ENCODE measurements at regions not wholly inside any gene's neighbourhood (a gene's known extent, or its start where the extent isn't known, plus 50 kb on each side); places are given as distances from the start of the nearest gene placed in this dataset.

DNA sequence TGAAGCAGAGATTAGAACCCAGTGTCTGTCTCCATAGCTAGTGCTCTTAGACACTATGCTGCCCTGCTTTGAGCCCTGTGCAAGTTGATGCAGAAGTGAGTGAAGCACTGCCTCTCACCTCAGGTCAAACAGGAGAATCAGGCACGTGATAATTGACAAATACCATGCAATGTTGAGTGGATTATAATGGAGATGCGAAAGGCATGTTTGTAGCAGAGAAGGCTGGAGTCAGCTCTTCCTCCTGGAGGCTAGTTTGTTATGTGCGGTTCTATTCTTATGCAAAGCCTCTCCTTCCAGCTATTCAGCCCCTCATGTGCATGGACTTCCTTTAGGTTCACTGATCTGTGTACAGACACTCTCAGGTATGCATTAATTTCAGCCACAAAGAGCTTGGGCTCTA lies 108.5 kb downstream of the MANEA start:
- no peaks in the 10 kb centered on the region for H3K9me3 Mint-ChIP-seq
- no peak for DNase-seq
- peak overlapping the region; percentile 22 for H3K27ac Mint-ChIP-seq

GRCh38 chr6:95686272-95686671 lies 108.9 kb downstream of the MANEA start:
- Mint-ChIP-seq H3K36me3 (ENCODE audit: low read depth) (no peaks in the 10 kb centered on the region), H3K27ac (no peak overlapping the region), H3K9me3 (no peaks in the 10 kb centered on the region), H3K27me3 (ENCODE audit: low read depth, poor library complexity) (peaks cover 4% of the 10 kb centered on the region), H3K4me1 (peaks cover 22% of the 10 kb centered on the region), H3K4me3 (no peak overlapping the region)
- TF ChIP-seq, protein P1, sequence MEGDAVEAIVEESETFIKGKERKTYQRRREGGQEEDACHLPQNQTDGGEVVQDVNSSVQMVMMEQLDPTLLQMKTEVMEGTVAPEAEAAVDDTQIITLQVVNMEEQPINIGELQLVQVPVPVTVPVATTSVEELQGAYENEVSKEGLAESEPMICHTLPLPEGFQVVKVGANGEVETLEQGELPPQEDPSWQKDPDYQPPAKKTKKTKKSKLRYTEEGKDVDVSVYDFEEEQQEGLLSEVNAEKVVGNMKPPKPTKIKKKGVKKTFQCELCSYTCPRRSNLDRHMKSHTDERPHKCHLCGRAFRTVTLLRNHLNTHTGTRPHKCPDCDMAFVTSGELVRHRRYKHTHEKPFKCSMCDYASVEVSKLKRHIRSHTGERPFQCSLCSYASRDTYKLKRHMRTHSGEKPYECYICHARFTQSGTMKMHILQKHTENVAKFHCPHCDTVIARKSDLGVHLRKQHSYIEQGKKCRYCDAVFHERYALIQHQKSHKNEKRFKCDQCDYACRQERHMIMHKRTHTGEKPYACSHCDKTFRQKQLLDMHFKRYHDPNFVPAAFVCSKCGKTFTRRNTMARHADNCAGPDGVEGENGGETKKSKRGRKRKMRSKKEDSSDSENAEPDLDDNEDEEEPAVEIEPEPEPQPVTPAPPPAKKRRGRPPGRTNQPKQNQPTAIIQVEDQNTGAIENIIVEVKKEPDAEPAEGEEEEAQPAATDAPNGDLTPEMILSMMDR (IDR thresholded peaks at IDR 0.05) = no peak
- no peak for DNase-seq

More for the DNA sequence above, 108.5 kb downstream of the MANEA start:
- H3K4me1 Mint-ChIP-seq = peaks cover 25% of the 10 kb centered on the region
- H3K36me3 Mint-ChIP-seq (ENCODE audit: low read depth) = no peaks in the 10 kb centered on the region
- H3K4me3 Mint-ChIP-seq = no peak overlapping the region
- peaks cover 2% of the 10 kb centered on the region for H3K27me3 Mint-ChIP-seq (ENCODE audit: low read depth, poor library complexity)
- TF ChIP-seq, protein P1 (IDR thresholded peaks at IDR 0.05) = no peak

DNA sequence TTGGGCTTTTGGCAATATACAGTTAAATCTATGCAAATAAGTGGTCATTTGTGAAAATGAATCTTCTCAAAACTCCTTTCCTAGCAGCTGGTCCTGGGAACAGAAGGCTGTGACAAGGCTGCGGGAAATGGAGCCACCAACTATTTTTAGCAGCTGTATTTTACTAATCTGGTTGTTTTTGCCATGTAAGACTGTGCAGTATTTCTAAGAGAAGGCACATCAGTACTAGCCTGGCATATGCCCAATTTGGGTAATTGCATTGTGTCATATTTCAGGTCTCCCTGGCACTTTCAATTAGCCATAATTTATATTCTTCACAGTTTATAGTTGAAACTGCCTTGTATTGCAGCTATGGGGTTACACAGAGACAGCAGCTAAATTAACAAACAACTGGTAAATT lies 109.6 kb downstream of the MANEA start:
- Mint-ChIP-seq H3K9me3 (no peaks in the 10 kb centered on the region), H3K4me3 (no peak overlapping the region), H3K27me3 (ENCODE audit: low read depth, poor library complexity) (peaks cover 4% of the 10 kb centered on the region), H3K36me3 (ENCODE audit: low read depth) (no peaks in the 10 kb centered on the region), H3K27ac (no peak overlapping the region), H3K4me1 (peaks cover 16% of the 10 kb centered on the region)
- no peak for DNase-seq
- TF ChIP-seq, protein P1 (IDR thresholded peaks at IDR 0.05) = no peak

GRCh38 chr6:95687839-95688238 lies 110.5 kb downstream of the MANEA start:
- Mint-ChIP-seq H3K36me3 (ENCODE audit: low read depth) (no peaks in the 10 kb centered on the region), H3K9me3 (no peaks in the 10 kb centered on the region), H3K27ac (no peak overlapping the region), H3K4me3 (no peak overlapping the region), H3K27me3 (ENCODE audit: low read depth, poor library complexity) (peaks cover 4% of the 10 kb centered on the region), H3K4me1 (peaks cover 6% of the 10 kb centered on the region)
- TF ChIP-seq, protein P1 (IDR thresholded peaks at IDR 0.05) = no peak
- DNase-seq = no peak

DNA sequence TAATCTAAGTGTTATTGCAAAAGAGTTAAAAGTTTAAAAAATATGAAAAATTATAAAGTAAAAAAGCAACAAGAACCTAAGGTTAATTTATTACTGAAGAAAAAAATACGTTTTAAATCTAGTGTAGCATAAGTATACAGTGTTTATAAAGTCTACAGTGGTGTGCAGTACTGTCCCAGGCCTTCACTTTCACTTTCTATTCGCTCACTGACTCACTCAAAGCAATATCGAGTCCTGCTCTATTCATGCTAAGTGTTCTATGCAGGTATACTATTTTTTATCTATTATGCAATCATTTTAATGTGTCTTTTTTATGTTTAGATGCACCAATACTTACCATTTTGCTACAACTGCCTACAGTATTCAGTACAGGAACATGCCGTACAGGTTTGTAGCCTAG lies 113.0 kb downstream of the MANEA start:
- DNase-seq = no peak
- Mint-ChIP-seq H3K36me3 (ENCODE audit: low read depth) (no peaks in the 10 kb centered on the region), H3K4me3 (no peak overlapping the region), H3K27me3 (ENCODE audit: low read depth, poor library complexity) (peaks cover 4% of the 10 kb centered on the region), H3K9me3 (no peaks in the 10 kb centered on the region), H3K27ac (no peak overlapping the region), H3K4me1 (no peaks in the 10 kb centered on the region)
- TF ChIP-seq, protein P1 (IDR thresholded peaks at IDR 0.05) = no peak

- Mint-ChIP-seq H3K4me3 (no peak overlapping the region), H3K27me3 (ENCODE audit: low read depth, poor library complexity) (peaks cover 4% of the 10 kb centered on the region), H3K36me3 (ENCODE audit: low read depth) (no peaks in the 10 kb centered on the region), H3K27ac (no peak overlapping the region), H3K4me1 (no peaks in the 10 kb centered on the region), H3K9me3 (no peaks in the 10 kb centered on the region)
- DNase-seq = peak; percentile 44
- TF ChIP-seq, protein P1 (IDR thresholded peaks at IDR 0.05) = no peak
Measured at GRCh38 chr6:95693108-95693507, 115.8 kb downstream of the MANEA start.
